Ovary (tissue), 7 donors: ENCODE measurements at regions not wholly inside any gene's neighbourhood (a gene's known extent, or its start where the extent isn't known, plus 50 kb on each side); places are given as distances from the start of the nearest gene placed in this dataset.
"Not testable (repeated sequence)": the region's sequence is repeated elsewhere in the genome, so short reads cannot be mapped to it uniquely, and the experiment has no call there.

ENCODE experiments used
- DNase-seq, 5 donors: peaks; one replicate each; pipeline ENCODE4 v3.0.0-alpha.2; 2019 to 2020
- H3K27ac ChIP-seq, 2 donors: fragments of 200-600 bp; one replicate each; pipeline versions ENCODE4 v1.5.1 to v1.8.0; 2019 to 2022
- H3K27me3 ChIP-seq: fragments of 200-600 bp; one replicate; pipeline ENCODE4 v1.8.0; 2022
- H3K36me3 ChIP-seq: fragments of 200-600 bp; sonication (generic); one replicate; pipeline ENCODE4 v1.5.1; 2019
- H3K4me1 ChIP-seq: one replicate; pipeline ENCODE4 v1.8.1; 2013; ENCODE audit warnings: mild to moderate bottlenecking, moderate library complexity; ENCODE audit not compliant: insufficient read depth
- H3K4me3 ChIP-seq: fragments of 200-600 bp; sonication (generic); one replicate; pipeline ENCODE4 v1.5.1; 2017
- H3K9me3 ChIP-seq, 2 donors: fragments of 200-600 bp in 1 of 2; sonication (generic) in 1 of 2; one replicate each; pipeline versions ENCODE4 v1.5.1 to v1.8.1; 2013 to 2019; ENCODE audit warnings: mild to moderate bottlenecking in 1 of 2, moderate library complexity in 1 of 2
- EP300 ChIP-seq: sonication (generic); formaldehyde crosslinking; IDR thresholded peaks from one replicate; pipeline ENCODE4 v1.6.1; 2017; ENCODE audit warnings: antibody characterized with exemption
- POLR2A ChIP-seq: fragments of 450-650 bp; IDR thresholded peaks from one replicate; pipeline ENCODE4 v1.6.1; 2017; ENCODE audit warnings: antibody characterized with exemption, mild to moderate bottlenecking, moderate library complexity
- WGBS, 3 donors: extraction: QIAGEN DNeasy Blood & Tissue Kit in 1 of 3; methylation state at CpG; one replicate each; pipeline versions ENCODE4 v1.1.5 to v1.1.7; 2013 to 2017; 5-methylcytosine and 5-hydroxymethylcytosine counted together
- intact Hi-C, 4 donors: fragments of 100-400 bp; cut with DNase I; formaldehyde crosslinking; loops; one replicate each; pipeline versions ENCODE4 v1.11.0 to v1.15.1; 2022 to 2023
- TF ChIP-seq, protein P1 (sequence below), 3 donors: fragments of 450-650 bp in 2 of 3; fragments of 200-600 bp in 1 of 3; IDR thresholded peaks; one replicate each; pipeline versions ENCODE4 v1.5.1 to v1.8.0; 2016 to 2022; ENCODE audit warnings: antibody characterized with exemption in 3 of 3, mild to moderate bottlenecking in 1 of 3
- donor health status: DM: no; HTN: no; CAD: no; lungs with moderate emphysema.
- donor health status: DM: no; HTN: no; CAD: no.
- donor health status: Bipolar disorder and iron deficiency.
- donor health status: DM: no; HTN: no; CAD: no.
- donor health status: DM: yes; HTN: yes; CAD: no.

DNA sequence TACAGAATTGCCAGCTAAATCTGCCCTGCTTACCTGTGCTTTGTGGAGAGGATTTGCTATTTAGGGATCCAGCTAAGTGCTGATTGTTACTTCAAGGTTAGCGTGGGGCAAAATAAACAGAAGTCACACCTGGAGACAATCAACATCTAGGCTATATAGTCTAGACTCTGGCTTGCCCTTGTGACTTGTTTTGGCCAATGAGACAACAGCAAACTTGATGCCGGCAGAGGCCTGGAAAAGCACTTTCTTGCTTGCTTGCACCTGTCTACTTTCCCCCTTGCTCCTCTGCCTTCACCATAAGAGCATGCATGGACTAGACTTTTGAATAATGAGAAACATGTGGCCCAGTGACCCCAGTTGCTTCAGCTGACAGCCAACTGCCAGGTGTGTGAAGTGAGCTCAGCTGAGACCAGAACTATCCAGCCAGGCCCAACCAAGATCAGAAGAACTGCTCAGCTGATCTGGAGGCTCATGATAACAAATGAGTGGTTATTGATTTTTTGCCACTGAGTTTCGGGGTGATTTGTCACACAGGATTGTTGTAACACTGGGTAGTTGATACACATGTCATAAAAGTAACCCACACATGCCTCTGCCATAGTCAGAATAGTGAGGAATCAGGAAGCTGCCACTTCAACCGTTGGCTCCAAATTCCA is 164.4 kb downstream of the RBMX2 start:
- intact Hi-C loops = no loop called here
- TF ChIP-seq EP300 = no peak
- TF ChIP-seq, protein P1, sequence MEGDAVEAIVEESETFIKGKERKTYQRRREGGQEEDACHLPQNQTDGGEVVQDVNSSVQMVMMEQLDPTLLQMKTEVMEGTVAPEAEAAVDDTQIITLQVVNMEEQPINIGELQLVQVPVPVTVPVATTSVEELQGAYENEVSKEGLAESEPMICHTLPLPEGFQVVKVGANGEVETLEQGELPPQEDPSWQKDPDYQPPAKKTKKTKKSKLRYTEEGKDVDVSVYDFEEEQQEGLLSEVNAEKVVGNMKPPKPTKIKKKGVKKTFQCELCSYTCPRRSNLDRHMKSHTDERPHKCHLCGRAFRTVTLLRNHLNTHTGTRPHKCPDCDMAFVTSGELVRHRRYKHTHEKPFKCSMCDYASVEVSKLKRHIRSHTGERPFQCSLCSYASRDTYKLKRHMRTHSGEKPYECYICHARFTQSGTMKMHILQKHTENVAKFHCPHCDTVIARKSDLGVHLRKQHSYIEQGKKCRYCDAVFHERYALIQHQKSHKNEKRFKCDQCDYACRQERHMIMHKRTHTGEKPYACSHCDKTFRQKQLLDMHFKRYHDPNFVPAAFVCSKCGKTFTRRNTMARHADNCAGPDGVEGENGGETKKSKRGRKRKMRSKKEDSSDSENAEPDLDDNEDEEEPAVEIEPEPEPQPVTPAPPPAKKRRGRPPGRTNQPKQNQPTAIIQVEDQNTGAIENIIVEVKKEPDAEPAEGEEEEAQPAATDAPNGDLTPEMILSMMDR (IDR thresholded peaks at IDR 0.05) = no peak
- no peak for TF ChIP-seq POLR2A
- no peaks in the 10 kb centered on the region for H3K4me1 ChIP-seq

DNA sequence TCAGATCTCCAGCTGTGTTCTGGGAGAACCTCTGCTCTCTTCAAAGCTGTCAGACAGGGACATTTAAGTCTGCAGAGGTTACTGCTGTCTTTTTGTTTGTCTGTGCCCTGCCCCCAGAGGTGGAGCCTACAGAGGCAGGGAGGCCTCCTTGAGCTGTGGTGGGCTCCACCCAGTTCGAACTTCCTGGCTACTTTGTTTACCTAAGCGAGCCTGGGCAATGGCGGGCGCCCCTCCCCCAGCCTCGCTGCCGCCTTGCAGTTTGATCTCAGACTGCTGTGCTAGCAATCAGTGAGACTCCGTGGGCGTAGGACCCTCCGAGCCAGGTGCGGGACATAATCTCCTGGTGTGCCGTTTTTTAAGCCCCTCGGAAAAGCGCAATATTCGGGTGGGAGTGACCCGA is 171.2 kb downstream of the RBMX2 start:
- H3K36me3 ChIP-seq, H3K9me3 ChIP-seq, DNase-seq, intact Hi-C loops, H3K4me1 ChIP-seq, H3K27me3 ChIP-seq, H3K4me3 ChIP-seq, H3K27ac ChIP-seq: not testable (repeated sequence)
- 79 to 87% (median 86%) methylated on average over 11 to 15 of the region's 15 CpGs for WGBS, 3 donors

More for the DNA sequence above, 164.4 kb downstream of the RBMX2 start:
- Histone ChIP-seq H3K36me3 (no peaks in the 10 kb centered on the region), H3K9me3 (no peaks in the 10 kb centered on the region), H3K27ac (no peak overlapping the region), H3K27me3 (no peaks in the 10 kb centered on the region), H3K4me3 (no peak overlapping the region)
- no peak for DNase-seq
- 62 to 71% (median 63%) methylated on average over 4 of the region's 4 CpGs for WGBS, 3 donors
